Vagina (tissue), 2 donors: ENCODE measurements at regions not wholly inside any gene's neighbourhood (a gene's known extent, or its start where the extent isn't known, plus 50 kb on each side); places are given as distances from the start of the nearest gene placed in this dataset.

Source experiments
- CTCF ChIP-seq, 3 experiments: fragments of 450-650 bp in 2 of 3; fragments of 200-600 bp in 1 of 3; sonication (generic) in 1 of 3; IDR thresholded peaks; one replicate each; pipeline ENCODE4 v1.5.1; 2017 to 2019; ENCODE audit warnings: antibody characterized with exemption in 3 of 3, mild to moderate bottlenecking in 2 of 3, moderate library complexity in 2 of 3
- POLR2A ChIP-seq, 2 donors: fragments of 450-650 bp; IDR thresholded peaks; one replicate each; pipeline ENCODE4 v1.6.1; 2017; ENCODE audit warnings: antibody characterized with exemption in 2 of 2, mild to moderate bottlenecking in 2 of 2, moderate library complexity in 2 of 2
- POLR2AphosphoS5 ChIP-seq, 2 donors: sonication (generic); formaldehyde crosslinking; IDR thresholded peaks; one replicate each; pipeline ENCODE4 v1.9.0; 2017; ENCODE audit warnings: antibody characterized with exemption in 2 of 2, mild to moderate bottlenecking in 2 of 2, low read depth in 1 of 2; ENCODE audit not compliant: insufficient read depth in 1 of 2

GRCh38 chr22:34608540-34609115 is 457.3 kb upstream of the ISX start:
- TF ChIP-seq CTCF (IDR thresholded peaks at IDR 0.05) (no peak), POLR2AphosphoS5 (IDR thresholded peaks at IDR 0.05; ENCODE audit: insufficient read depth in 1 of 2, low read depth in 1 of 2) (no peak), POLR2A (IDR thresholded peaks at IDR 0.05) (no peak)
